WTC11 (cell line): ENCODE measurements at regions not wholly inside any gene's neighbourhood (a gene's known extent, or its start where the extent isn't known, plus 50 kb on each side); places are given as distances from the start of the nearest gene placed in this dataset.

Source experiments
- EMX1 ChIP-seq: fragments of 250-450 bp; sonication (Bioruptor Pico); IDR thresholded peaks from 2 replicates; pipeline ENCODE4 v1.8.0; 2021; ENCODE audit warnings: mild to moderate bottlenecking
- FOXK1 ChIP-seq: sonication (generic); formaldehyde crosslinking; IDR thresholded peaks from 2 replicates; pipeline ENCODE4 v1.8.0; 2022; ENCODE audit warnings: mild to moderate bottlenecking, moderate library complexity, missing genetic modification reagents
- FOXP1 ChIP-seq: sonication (generic); formaldehyde crosslinking; IDR thresholded peaks from 2 replicates; pipeline ENCODE4 v1.8.0; 2022; ENCODE audit warnings: missing genetic modification reagents, mild to moderate bottlenecking, moderate library complexity, borderline replicate concordance
- IRF2 ChIP-seq: sonication (generic); formaldehyde crosslinking; IDR thresholded peaks from 2 replicates; pipeline ENCODE4 v1.8.0; 2022; ENCODE audit warnings: low read depth, missing genetic modification reagents, borderline replicate concordance
- SP1 ChIP-seq: sonication (generic); formaldehyde crosslinking; conservative IDR thresholded peaks from 2 replicates; pipeline ENCODE4 v1.8.1; 2022; ENCODE audit warnings: missing genetic modification reagents
- TF ChIP-seq, protein P1 (sequence below): sonication (generic); formaldehyde crosslinking; IDR thresholded peaks from 2 replicates; pipeline ENCODE4 v1.8.1; 2023; ENCODE audit warnings: mild to moderate bottlenecking, missing genetic modification reagents, moderate library complexity
- TF ChIP-seq, protein P2 (sequence below): sonication (generic); formaldehyde crosslinking; IDR thresholded peaks from 2 replicates; pipeline ENCODE4 v1.8.1; 2023; ENCODE audit warnings: mild to moderate bottlenecking, missing genetic modification reagents, moderate library complexity
- TF ChIP-seq, protein P3 (sequence below): fragments of 200-600 bp; IDR thresholded peaks from 2 replicates; pipeline ENCODE4 v1.8.0; 2022; ENCODE audit warnings: antibody characterized with exemption
- TF ChIP-seq, protein P4 (sequence below): sonication (generic); formaldehyde crosslinking; IDR thresholded peaks from 2 replicates; pipeline ENCODE4 v1.8.1; 2022; ENCODE audit warnings: low read depth, mild to moderate bottlenecking, moderate library complexity, missing genetic modification reagents, borderline replicate concordance
- TF ChIP-seq, protein P5 (sequence below): sonication (generic); formaldehyde crosslinking; IDR thresholded peaks from 2 replicates; pipeline ENCODE4 v1.8.0; 2022; ENCODE audit warnings: mild to moderate bottlenecking, missing genetic modification reagents
- TF ChIP-seq, protein P6 (sequence below): sonication (generic); formaldehyde crosslinking; IDR thresholded peaks from 2 replicates; pipeline ENCODE4 v1.8.1; 2023; ENCODE audit warnings: mild to moderate bottlenecking, missing genetic modification reagents

DNA sequence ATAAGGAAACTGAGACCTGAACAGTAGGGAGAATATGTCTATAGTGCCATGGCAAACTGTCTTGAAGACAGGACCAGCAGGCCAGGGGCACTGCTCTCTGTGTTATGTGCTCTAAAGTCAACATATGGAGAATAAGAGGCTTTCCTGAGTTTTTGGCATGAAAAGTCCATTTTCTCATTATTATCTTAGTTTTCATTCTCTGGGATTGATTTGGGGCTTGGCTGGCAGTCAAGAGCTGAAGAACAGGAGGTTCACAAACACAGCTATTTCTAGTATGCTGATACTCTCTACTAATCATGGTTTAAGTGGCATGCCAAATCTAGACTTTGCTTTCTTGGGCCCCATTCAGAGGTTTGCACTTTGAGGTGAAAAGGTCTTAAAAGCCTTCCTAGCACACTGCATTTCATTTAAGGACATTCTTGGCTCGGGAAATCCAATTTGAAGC is 404.4 kb downstream of the ZNF608 start:
- no peak for TF ChIP-seq FOXP1 (CRISPR knock-in tag)
- TF ChIP-seq, protein P1, sequence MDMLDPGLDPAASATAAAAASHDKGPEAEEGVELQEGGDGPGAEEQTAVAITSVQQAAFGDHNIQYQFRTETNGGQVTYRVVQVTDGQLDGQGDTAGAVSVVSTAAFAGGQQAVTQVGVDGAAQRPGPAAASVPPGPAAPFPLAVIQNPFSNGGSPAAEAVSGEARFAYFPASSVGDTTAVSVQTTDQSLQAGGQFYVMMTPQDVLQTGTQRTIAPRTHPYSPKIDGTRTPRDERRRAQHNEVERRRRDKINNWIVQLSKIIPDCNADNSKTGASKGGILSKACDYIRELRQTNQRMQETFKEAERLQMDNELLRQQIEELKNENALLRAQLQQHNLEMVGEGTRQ, result no peak
- no peak for TF ChIP-seq EMX1 (CRISPR knock-in tag)
- TF ChIP-seq, protein P2, sequence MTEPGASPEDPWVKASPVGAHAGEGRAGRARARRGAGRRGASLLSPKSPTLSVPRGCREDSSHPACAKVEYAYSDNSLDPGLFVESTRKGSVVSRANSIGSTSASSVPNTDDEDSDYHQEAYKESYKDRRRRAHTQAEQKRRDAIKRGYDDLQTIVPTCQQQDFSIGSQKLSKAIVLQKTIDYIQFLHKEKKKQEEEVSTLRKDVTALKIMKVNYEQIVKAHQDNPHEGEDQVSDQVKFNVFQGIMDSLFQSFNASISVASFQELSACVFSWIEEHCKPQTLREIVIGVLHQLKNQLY, result no peak
- no peak for TF ChIP-seq SP1 (CRISPR knock-in tag)
- TF ChIP-seq, protein P3, sequence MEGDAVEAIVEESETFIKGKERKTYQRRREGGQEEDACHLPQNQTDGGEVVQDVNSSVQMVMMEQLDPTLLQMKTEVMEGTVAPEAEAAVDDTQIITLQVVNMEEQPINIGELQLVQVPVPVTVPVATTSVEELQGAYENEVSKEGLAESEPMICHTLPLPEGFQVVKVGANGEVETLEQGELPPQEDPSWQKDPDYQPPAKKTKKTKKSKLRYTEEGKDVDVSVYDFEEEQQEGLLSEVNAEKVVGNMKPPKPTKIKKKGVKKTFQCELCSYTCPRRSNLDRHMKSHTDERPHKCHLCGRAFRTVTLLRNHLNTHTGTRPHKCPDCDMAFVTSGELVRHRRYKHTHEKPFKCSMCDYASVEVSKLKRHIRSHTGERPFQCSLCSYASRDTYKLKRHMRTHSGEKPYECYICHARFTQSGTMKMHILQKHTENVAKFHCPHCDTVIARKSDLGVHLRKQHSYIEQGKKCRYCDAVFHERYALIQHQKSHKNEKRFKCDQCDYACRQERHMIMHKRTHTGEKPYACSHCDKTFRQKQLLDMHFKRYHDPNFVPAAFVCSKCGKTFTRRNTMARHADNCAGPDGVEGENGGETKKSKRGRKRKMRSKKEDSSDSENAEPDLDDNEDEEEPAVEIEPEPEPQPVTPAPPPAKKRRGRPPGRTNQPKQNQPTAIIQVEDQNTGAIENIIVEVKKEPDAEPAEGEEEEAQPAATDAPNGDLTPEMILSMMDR, result no peak
- TF ChIP-seq, protein P4, sequence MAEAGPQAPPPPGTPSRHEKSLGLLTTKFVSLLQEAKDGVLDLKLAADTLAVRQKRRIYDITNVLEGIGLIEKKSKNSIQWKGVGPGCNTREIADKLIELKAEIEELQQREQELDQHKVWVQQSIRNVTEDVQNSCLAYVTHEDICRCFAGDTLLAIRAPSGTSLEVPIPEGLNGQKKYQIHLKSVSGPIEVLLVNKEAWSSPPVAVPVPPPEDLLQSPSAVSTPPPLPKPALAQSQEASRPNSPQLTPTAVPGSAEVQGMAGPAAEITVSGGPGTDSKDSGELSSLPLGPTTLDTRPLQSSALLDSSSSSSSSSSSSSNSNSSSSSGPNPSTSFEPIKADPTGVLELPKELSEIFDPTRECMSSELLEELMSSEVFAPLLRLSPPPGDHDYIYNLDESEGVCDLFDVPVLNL (CRISPR knock-in tag), result no peak
- TF ChIP-seq, protein P5, sequence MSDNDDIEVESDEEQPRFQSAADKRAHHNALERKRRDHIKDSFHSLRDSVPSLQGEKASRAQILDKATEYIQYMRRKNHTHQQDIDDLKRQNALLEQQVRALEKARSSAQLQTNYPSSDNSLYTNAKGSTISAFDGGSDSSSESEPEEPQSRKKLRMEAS (CRISPR knock-in tag), result no peak
- TF ChIP-seq IRF2 (CRISPR knock-in tag), result no peak
- TF ChIP-seq FOXK1 (CRISPR knock-in tag), result no peak
- TF ChIP-seq, protein P6, sequence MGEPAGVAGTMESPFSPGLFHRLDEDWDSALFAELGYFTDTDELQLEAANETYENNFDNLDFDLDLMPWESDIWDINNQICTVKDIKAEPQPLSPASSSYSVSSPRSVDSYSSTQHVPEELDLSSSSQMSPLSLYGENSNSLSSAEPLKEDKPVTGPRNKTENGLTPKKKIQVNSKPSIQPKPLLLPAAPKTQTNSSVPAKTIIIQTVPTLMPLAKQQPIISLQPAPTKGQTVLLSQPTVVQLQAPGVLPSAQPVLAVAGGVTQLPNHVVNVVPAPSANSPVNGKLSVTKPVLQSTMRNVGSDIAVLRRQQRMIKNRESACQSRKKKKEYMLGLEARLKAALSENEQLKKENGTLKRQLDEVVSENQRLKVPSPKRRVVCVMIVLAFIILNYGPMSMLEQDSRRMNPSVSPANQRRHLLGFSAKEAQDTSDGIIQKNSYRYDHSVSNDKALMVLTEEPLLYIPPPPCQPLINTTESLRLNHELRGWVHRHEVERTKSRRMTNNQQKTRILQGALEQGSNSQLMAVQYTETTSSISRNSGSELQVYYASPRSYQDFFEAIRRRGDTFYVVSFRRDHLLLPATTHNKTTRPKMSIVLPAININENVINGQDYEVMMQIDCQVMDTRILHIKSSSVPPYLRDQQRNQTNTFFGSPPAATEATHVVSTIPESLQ (CRISPR knock-in tag), result no peak
